ENCODE measurements at regions not wholly inside any gene's neighbourhood (a gene's known extent, or its start where the extent isn't known, plus 50 kb on each side); places are given as distances from the start of the nearest gene placed in this dataset.

GRCh38 chr14:61171727-61172126 is 109.4 kb downstream of the TMEM30B start:
- Histone ChIP-seq H2AFZ (ENCODE audit: low read depth, low read length) (no peak overlapping the region), H3K27ac (ENCODE audit: low read depth, low read length) (no peak overlapping the region), H3K4me1 (ENCODE audit: insufficient read depth, low read length) (peaks cover 5% of the 10 kb centered on the region), H3K4me2 (ENCODE audit: low read length) (no peak overlapping the region), H3K4me3 (ENCODE audit: insufficient read depth, low read depth, low read length) (no peak overlapping the region), H3K36me3 (ENCODE audit: insufficient read depth, low read length) (no peaks in the 10 kb centered on the region), H4K20me1 (ENCODE audit: insufficient read depth, low read length) (no peaks in the 10 kb centered on the region), H3K9me3 (ENCODE audit: insufficient read depth, low read depth, low read length) (peaks cover 3% of the 10 kb centered on the region), H3K79me2 (ENCODE audit: insufficient read depth, low read length) (no peaks in the 10 kb centered on the region), H3K27me3 (ENCODE audit: insufficient read depth, low read length) (no peaks in the 10 kb centered on the region), H3K9ac (ENCODE audit: low read length) (no peak overlapping the region)
- H3K27me3 Mint-ChIP-seq (ENCODE audit: low read depth, unreplicated experiment) = no peaks in the 10 kb centered on the region
- TF ChIP-seq EZH2 (IDR thresholded peaks at IDR 0.05; ENCODE audit: insufficient read depth, low read length) = no peak
- TF ChIP-seq, protein P1, sequence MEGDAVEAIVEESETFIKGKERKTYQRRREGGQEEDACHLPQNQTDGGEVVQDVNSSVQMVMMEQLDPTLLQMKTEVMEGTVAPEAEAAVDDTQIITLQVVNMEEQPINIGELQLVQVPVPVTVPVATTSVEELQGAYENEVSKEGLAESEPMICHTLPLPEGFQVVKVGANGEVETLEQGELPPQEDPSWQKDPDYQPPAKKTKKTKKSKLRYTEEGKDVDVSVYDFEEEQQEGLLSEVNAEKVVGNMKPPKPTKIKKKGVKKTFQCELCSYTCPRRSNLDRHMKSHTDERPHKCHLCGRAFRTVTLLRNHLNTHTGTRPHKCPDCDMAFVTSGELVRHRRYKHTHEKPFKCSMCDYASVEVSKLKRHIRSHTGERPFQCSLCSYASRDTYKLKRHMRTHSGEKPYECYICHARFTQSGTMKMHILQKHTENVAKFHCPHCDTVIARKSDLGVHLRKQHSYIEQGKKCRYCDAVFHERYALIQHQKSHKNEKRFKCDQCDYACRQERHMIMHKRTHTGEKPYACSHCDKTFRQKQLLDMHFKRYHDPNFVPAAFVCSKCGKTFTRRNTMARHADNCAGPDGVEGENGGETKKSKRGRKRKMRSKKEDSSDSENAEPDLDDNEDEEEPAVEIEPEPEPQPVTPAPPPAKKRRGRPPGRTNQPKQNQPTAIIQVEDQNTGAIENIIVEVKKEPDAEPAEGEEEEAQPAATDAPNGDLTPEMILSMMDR (IDR thresholded peaks at IDR 0.05; ENCODE audit: insufficient read depth, low read depth, low read length) = no peak
- H3K36me3 Mint-ChIP-seq (ENCODE audit: low read depth, unreplicated experiment) = no peaks in the 10 kb centered on the region
- peaks cover 10% of the 10 kb centered on the region for H3K9me3 Mint-ChIP-seq (ENCODE audit: unreplicated experiment)
- DNase-seq (ENCODE audit: low read depth) = peak; percentile 50
- FAIRE-seq = no peak
- no peak overlapping the region for H3K27ac Mint-ChIP-seq (ENCODE audit: unreplicated experiment)
- H3K4me1 Mint-ChIP-seq (ENCODE audit: low read depth, unreplicated experiment) = peaks cover 7% of the 10 kb centered on the region
- H3K4me3 Mint-ChIP-seq (ENCODE audit: unreplicated experiment) = no peak overlapping the region

- Mint-ChIP-seq H3K27me3 (ENCODE audit: low read depth, unreplicated experiment) (no peaks in the 10 kb centered on the region), H3K9me3 (ENCODE audit: unreplicated experiment) (peaks cover 16% of the 10 kb centered on the region), H3K4me3 (ENCODE audit: unreplicated experiment) (no peak overlapping the region), H3K36me3 (ENCODE audit: low read depth, unreplicated experiment) (no peaks in the 10 kb centered on the region), H3K27ac (ENCODE audit: unreplicated experiment) (no peak overlapping the region), H3K4me1 (ENCODE audit: low read depth, unreplicated experiment) (no peaks in the 10 kb centered on the region)
- TF ChIP-seq EZH2 (IDR thresholded peaks at IDR 0.05; ENCODE audit: insufficient read depth, low read length) = no peak
- TF ChIP-seq, protein P1 (IDR thresholded peaks at IDR 0.05; ENCODE audit: insufficient read depth, low read depth, low read length) = no peak
- no peaks in the 10 kb centered on the region for H3K27me3 ChIP-seq (ENCODE audit: insufficient read depth, low read length)
- no peak overlapping the region for H3K27ac ChIP-seq (ENCODE audit: low read depth, low read length)
- H2AFZ ChIP-seq (ENCODE audit: low read depth, low read length) = no peak overlapping the region
- H3K79me2 ChIP-seq (ENCODE audit: insufficient read depth, low read length) = no peaks in the 10 kb centered on the region
- peaks cover under 1% of the 10 kb centered on the region for H3K9me3 ChIP-seq (ENCODE audit: insufficient read depth, low read depth, low read length)
- FAIRE-seq (no peak), DNase-seq (ENCODE audit: low read depth) (peak; percentile 70)
- no peak overlapping the region for H3K4me2 ChIP-seq (ENCODE audit: low read length)
- no peaks in the 10 kb centered on the region for H4K20me1 ChIP-seq (ENCODE audit: insufficient read depth, low read length)
- no peak overlapping the region for H3K9ac ChIP-seq (ENCODE audit: low read length)
- H3K4me3 ChIP-seq (ENCODE audit: insufficient read depth, low read depth, low read length) = no peak overlapping the region
- no peaks in the 10 kb centered on the region for H3K4me1 ChIP-seq (ENCODE audit: insufficient read depth, low read length)
- H3K36me3 ChIP-seq (ENCODE audit: insufficient read depth, low read length) = no peaks in the 10 kb centered on the region
These were observed 113.0 kb downstream of the TMEM30B start for GRCh38 chr14:61168141-61168540.

DNA sequence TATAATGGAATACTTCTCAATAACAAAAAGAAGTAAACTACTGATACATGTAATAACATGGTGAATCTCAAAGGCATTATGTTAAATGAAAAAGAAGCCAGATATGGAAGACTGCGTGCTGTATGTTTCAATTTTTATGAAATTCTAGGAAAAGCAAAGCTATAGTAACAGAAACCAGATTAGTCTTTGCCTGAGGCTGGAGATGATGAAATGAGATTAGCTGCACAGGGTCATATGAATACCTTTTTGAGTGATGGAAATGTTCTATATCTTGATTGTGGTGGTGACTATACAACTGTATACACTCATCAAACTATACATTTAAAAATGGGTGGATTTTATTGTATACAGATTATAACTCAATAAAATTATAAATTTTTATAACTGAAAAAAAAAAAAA is 113.5 kb downstream of the TMEM30B start:
- H3K27ac ChIP-seq (ENCODE audit: low read depth, low read length) = no peak overlapping the region
- DNase-seq (ENCODE audit: low read depth) = no peak
- Mint-ChIP-seq H3K27me3 (ENCODE audit: low read depth, unreplicated experiment) (no peaks in the 10 kb centered on the region), H3K36me3 (ENCODE audit: low read depth, unreplicated experiment) (no peaks in the 10 kb centered on the region), H3K27ac (ENCODE audit: unreplicated experiment) (no peak overlapping the region), H3K4me3 (ENCODE audit: unreplicated experiment) (no peak overlapping the region), H3K9me3 (ENCODE audit: unreplicated experiment) (peaks cover 12% of the 10 kb centered on the region), H3K4me1 (ENCODE audit: low read depth, unreplicated experiment) (no peaks in the 10 kb centered on the region)
- no peaks in the 10 kb centered on the region for H3K27me3 ChIP-seq (ENCODE audit: insufficient read depth, low read length)
- no peak overlapping the region for H3K4me3 ChIP-seq (ENCODE audit: insufficient read depth, low read depth, low read length)
- TF ChIP-seq, protein P1 (IDR thresholded peaks at IDR 0.05; ENCODE audit: insufficient read depth, low read depth, low read length) = no peak
- TF ChIP-seq EZH2 (IDR thresholded peaks at IDR 0.05; ENCODE audit: insufficient read depth, low read length) = no peak
- no peaks in the 10 kb centered on the region for H3K36me3 ChIP-seq (ENCODE audit: insufficient read depth, low read length)
- no peak overlapping the region for H2AFZ ChIP-seq (ENCODE audit: low read depth, low read length)
- H3K9me3 ChIP-seq (ENCODE audit: insufficient read depth, low read depth, low read length) = no peaks in the 10 kb centered on the region
- FAIRE-seq = no peak
- H3K79me2 ChIP-seq (ENCODE audit: insufficient read depth, low read length) = no peaks in the 10 kb centered on the region
- H3K4me1 ChIP-seq (ENCODE audit: insufficient read depth, low read length) = no peaks in the 10 kb centered on the region
- no peaks in the 10 kb centered on the region for H4K20me1 ChIP-seq (ENCODE audit: insufficient read depth, low read length)
- H3K9ac ChIP-seq (ENCODE audit: low read length) = no peak overlapping the region
- H3K4me2 ChIP-seq (ENCODE audit: low read length) = no peak overlapping the region

All from astrocyte (in vitro differentiated cells and primary cell).